ENCODE measurements at regions not wholly inside any gene's neighbourhood (a gene's known extent, or its start where the extent isn't known, plus 50 kb on each side); places are given as distances from the start of the nearest gene placed in this dataset.

- TF ChIP-seq CTCF (IDR thresholded peaks at IDR 0.05) (no peak), EZH2 (IDR thresholded peaks at IDR 0.05; ENCODE audit: borderline replicate concordance, insufficient read depth, low read depth, low read length, poor library complexity, severe bottlenecking) (no peak)
Observed at GRCh38 chr3:120506076-120506827, 55.5 kb upstream of the FSTL1 start.
